Loucy (cell line): ENCODE measurements at regions not wholly inside any gene's neighbourhood (a gene's known extent, or its start where the extent isn't known, plus 50 kb on each side); places are given as distances from the start of the nearest gene placed in this dataset.

Experiments used
- CTCF ChIP-seq: fragments of 200-600 bp; sonication (generic); conservative IDR thresholded peaks from 2 replicates; pipeline ENCODE4 v1.5.1; 2014; ENCODE audit warnings: mild to moderate bottlenecking, antibody characterized with exemption, low read length
- EZH2phosphoT487 ChIP-seq: fragments of 200-600 bp; IDR thresholded peaks from 2 replicates; pipeline ENCODE4 v1.6.1; 2018; ENCODE audit warnings: antibody characterized with exemption, mild to moderate bottlenecking, moderate library complexity, borderline replicate concordance

- TF ChIP-seq EZH2phosphoT487, result no peak
- no peak for TF ChIP-seq CTCF
Observed at GRCh38 chr4:130197946-130198345, 1102.0 kb downstream of the C4orf33 start.
